Left renal cortex interstitium (tissue), 4 donors: ENCODE measurements at regions not wholly inside any gene's neighbourhood (a gene's known extent, or its start where the extent isn't known, plus 50 kb on each side); places are given as distances from the start of the nearest gene placed in this dataset.
"Not testable (repeated sequence)": the region's sequence is repeated elsewhere in the genome, so short reads cannot be mapped to it uniquely, and the experiment has no call there.

Experiments
- DNase-seq, 4 donors: peaks; one replicate each; pipeline ENCODE4 v3.0.0-alpha.2; 2013; ENCODE audit warnings: low read depth in 4 of 4, low spot score in 2 of 4, missing footprints in 1 of 4

DNA sequence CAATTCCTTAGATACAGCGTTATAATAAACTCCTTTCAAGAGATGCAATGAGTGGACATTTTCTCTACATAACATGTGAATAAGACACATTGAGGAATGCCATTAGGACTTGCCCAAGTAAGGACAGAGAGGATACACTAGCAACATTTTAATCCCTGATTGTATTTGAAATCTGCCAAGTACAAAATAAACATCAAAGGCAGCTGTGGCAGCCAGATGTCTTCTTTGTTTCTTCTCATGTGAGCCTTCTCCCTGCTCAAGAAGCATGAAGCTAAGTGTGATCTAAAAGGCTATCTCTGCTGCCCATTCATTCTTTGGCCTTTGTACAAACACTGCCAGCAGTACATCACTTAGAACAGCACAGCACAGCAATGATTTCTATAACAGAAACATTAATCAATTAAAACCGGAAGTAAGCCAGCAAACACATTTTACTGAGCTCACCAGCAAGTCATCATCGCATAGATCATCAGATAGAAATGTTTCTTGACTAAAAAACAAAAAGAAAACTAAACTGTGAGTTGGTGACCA lies 364.0 kb downstream of the CNTN6 start:
- DNase-seq = no peak

DNA sequence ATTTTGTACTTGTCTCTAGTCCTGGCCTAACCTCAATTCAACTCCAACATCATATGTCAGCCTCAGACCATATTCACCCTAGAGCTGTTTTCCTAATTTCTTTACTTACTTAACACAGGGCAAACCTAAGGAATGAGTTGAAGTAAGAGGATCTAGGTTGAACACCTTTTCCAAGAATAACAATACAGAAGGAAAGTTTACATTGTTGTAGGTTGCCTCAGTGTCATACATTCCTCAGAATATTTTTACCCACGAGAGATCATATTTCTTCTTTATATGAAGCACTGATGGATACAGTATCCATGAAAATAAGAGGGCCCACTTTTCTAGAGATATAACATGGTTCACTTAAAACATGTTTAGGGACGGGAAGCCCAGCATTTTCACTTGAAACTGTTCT lies 369.5 kb downstream of the CNTN6 start:
- DNase-seq = no peak

DNA sequence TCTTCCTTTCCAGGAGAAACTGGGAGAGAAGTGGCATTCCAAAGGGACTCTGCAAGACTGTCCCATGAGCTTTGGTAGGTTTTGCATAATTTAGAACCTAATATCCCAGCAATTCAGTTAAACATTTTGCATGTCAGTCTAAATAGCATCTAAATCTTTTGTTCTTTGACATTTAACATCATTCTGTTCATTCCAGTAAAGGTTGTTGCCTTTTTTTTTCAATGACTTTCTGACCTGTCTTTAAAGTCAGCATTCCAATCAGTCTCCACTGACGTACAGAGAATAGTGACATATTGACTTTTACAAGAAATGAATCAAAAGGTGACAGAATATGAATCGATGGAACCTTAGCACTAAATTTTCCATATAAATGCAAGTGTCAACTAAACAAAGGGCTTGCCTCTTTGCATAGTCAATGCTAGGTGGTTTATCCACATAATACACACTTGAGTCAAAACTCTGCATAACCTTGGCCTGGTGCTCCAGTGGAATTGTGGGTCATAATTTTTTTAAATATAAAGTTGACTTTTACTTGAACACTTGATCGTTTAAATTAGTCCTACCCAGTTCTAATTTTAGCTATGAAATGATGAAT lies 370.1 kb downstream of the CNTN6 start:
- DNase-seq = no peak

DNA sequence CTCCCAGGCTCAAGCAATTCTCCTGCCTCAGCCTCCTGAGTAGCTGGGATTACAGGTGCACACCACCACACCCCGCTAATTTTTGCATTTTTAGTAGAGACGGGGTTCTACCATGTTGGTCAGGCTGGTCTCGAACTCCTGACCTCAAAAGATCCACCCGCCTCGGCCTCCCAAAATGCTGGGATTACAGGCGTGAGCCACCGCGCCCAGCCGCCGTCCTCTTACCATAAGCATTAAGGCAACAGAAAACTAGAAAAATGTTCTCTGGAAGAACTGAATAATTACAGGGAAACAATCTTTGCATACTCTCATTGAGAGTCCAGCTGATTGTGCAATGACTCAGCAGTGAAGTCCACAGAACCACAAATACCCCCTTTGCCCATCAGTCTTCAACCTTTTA lies 372.3 kb downstream of the CNTN6 start:
- DNase-seq = not testable (repeated sequence)

DNA sequence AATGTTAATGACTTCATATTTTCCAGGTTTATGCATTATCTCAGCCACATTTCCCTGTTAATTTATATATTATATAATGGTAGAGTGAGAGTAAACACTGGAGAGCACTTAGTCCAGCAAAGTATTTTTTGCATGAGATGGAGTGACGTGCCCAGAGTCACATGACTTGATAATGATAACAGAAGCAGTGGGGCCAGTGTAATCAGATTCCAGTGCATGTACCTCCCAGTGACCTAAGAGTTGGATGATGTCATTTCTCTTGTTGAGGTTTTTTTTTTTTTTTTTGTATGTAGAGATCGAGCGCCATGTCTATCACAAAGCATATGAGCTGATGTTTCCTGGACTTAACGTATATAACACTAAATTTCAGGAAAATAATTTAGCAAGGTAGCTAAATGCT lies 375.3 kb downstream of the CNTN6 start:
- DNase-seq = no peak

DNA sequence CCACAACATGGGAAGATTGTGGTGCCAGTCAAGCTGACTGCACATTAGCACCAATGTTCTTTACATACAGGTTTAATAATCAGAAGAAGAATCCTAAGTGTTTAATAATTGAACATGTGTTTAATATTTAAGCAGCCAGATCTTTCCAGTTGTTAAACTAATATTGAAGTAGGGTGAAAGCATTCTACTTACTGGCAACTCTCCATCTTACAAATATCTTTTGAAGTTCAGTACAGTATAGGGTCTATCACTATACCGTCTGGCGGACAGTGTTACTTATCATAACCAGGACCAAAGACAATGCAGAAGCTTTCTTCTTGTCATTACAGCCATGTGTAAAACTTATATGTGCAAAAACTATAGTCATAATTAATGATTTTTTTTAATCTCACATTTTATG lies 376.4 kb downstream of the CNTN6 start:
- DNase-seq = no peak

DNA sequence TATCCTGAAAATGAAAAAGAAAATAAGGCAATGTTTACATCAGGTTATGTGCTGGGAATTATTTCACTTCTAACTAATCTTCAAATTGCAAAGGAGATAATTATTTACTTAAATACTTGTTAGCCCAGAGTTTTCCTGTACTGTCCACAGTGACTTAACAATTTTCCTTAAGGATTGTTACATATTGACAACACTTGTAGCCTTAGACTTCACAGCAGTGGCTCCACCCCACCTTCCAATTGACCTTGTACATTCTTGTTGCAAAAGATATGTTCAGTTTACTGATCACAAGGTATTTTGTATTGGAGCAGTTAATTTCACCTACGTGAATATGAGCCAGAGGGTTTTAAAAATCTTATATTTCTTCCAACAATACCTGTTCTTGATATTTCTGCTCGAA lies 376.9 kb downstream of the CNTN6 start:
- DNase-seq = no peak

DNA sequence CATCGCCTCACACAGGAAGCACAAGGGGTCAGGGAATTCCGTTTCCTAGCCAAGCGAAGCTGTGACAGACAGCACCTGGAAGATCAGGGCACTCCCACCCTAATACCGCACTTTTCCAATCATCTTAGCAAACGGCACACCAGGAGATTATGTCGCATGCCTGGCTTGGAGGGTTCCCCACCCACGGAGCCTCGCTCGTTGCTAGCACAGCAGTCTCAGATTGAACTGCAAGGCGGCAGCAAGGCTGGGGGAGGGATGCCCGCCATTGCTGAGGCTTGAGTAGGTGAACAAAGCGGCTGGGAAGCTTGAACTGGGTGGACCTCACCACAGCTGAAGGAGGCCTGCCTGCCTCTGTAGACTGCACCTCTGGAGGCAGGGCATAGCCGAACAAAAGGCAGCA lies 384.8 kb downstream of the CNTN6 start:
- no peak for DNase-seq

DNA sequence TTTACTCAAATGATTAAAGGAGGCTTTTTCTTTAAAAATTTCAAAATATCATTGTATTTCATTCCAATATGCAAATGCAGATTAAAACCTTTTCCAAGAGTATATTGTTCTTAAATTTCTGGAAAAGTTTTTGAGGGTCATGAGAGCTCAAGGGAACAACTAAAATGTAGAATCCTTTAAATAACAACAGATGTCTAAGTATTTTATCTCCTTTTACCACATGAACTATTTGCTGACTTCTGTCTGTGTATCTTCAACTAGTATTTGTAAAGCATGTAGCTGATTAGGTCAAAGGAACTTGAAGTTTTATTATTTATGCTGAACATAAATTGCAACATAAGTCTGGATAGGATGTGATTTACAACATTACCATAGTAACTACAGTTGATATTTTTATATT lies 402.6 kb downstream of the CNTN6 start:
- no peak for DNase-seq

DNA sequence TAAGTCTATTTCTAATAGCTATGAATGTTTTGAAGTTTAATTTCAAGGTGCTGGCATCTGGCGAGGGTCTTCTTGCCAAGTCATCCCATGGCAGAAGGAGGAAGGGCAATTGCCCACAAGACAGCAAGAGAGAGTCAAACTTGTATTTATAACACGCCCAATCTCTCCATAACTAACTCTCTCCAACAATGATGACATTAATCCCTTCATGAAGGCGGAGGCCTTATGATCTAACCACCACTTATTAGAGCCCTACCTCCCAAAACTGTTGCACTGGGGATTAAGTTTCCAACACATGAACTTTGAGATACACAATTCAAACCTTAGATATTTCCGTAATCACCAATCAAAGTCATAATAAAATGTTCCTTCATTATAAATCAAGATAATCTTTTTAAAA lies 406.9 kb downstream of the CNTN6 start:
- no peak for DNase-seq

DNA sequence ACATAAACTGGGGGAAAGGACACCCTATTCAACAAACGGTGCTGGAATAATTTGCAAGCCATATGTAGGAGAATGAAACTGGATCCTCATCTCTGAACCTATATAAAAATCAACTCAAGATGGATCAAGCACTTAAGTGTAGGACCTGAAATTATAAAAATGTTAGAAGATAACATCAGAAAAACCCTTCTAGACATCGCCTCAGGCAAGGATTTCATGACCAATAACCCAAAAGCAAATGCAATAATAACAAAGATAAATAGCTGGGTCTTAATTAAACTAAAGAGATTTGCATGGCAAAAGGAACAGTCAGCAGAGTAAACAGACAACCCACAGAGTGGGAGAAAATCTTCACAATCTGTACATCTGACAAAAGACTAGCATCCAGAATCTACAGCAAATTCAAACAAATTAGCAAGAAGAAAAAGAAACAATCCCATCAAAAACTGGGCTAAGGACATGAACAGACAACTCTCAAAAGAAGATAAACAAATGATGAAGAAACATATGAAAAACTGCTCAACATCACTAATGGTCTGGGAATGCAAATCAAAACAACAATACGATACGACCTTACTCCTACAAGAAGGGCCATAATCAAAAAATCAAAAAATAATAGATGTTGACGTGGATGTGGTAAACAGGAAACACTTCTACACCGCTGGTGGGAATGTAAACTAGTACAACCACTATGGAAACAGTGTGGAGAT lies 408.7 kb downstream of the CNTN6 start:
- no peak for DNase-seq

DNA sequence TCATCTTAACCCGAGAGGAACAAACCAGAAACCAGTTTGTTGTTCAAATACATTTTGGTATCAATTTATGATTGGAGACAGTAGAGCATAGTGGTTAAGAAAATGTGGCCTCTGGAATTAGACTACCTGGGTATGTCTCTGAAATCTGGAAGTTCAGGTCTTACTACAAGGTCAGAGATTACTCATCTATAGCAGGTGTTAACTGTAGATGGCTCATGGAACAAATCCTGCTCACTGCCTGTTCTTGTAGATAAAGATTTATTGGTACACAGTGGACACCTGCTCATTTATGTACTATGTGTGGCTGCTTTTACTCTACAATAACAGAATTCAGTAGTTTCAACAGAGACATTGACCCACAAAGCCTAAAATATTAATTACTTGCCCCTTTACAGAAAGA lies 413.3 kb downstream of the CNTN6 start:
- no peak for DNase-seq

DNA sequence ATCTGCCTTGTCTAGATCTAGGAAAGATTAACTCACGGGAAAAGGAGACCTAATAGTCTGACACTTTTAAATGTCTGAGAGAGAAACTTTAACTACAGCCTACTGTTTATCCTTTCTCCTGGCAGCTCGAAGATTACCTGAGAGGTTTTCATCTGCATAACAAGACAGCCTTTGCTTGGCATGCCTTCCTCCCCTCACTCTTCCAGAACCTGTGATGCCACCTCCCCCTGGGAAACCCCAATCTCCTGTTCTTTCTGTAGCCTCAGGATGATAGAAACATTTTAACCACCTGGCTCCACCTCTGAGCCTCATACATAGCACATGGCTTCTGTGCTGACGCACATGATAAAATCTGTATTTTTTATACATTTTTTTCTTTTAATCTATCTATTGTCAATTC lies 420.8 kb downstream of the CNTN6 start:
- no peak for DNase-seq

DNA sequence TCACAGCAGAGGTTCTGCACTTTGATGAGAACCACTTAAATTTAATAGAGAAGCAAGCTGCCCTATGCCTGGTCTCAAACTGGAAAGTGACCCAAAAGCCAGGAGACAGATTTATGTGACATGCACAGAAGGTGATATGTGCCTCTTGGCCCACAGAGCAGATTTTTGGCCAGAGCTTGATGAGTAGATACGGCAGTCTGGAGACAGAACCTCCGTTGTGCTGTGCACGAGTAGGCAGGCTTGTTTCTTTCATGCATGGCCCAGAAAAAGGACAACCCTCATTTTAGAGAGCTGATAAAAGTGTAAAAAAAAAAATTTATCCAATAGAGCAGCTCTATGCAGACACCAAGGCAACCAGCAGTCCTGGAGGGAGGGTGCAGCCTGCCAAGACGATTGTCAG lies 423.1 kb downstream of the CNTN6 start:
- no peak for DNase-seq

DNA sequence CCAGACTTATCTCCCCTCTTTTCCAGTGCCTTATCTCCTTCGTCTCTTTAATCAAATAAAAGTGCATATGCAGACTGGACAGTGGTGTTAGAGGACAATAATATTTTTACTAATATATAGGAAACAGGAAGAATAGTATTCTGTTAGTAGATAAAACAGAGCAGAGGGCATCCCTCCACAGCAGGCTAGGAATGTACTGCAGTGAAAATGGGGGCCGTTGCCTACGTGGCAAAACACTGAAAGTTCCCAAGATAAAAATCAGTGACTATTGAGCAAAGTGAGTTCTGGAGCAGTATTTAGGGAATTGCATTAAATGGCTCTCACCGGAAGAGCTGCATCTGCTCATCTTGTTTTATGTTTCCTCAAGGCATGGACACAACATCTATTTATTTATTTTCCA lies 435.0 kb downstream of the CNTN6 start:
- no peak for DNase-seq

DNA sequence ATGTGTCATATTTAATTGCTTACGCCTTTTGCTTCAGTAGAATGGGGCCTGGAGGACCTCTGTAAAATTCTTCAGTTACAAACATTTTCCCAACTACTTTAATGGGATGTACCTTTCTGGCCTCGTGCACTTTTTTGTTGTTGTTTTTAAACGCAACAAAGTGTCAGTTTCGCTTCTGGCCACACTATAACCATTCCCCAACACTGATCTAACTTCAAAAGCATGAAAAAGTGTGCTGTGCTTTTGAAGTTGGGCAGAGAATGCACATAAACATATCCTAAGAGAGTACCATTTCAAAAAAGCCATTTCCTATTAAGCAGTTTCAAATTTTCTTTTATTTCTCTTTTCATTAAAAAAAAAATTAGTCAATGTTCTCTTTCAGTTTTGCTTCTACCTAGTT lies 435.8 kb downstream of the CNTN6 start:
- no peak for DNase-seq

DNA sequence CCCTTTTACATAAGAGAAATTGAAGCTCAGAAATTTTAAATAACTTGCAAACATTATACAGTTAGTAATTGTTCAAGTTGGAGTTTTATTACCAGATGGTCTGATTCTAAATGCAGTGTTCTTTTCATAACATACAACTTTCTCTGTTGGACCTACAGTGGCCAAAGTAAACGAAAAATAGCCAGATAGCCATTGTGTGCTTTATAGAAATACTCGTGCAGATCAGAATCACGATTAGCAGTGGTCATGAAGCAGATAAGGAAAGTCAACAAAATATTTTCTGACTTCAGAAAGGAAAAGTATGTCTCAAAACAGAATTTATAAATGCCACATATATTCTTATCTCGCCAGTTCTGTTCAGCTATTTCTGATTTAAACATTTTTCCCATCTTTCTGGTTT lies 436.9 kb downstream of the CNTN6 start:
- no peak for DNase-seq

DNA sequence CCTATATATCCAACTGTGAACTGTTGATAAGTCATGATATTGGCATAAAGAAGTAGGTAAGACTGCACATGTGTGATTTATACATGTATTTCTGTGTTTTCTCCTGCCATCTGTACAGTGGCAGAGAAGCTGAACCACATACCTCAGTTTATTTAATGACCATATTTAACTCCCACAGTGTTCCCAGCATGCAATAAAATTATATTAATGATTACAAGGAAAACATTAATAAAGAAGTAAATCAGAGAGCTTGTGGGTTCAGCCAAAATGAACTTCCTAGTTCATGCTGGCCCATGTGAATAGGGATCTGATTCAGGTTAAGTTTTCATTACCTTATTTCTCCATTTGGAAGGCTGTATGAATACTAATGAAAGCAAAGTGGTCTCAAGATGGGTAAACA lies 439.2 kb downstream of the CNTN6 start:
- no peak for DNase-seq

DNA sequence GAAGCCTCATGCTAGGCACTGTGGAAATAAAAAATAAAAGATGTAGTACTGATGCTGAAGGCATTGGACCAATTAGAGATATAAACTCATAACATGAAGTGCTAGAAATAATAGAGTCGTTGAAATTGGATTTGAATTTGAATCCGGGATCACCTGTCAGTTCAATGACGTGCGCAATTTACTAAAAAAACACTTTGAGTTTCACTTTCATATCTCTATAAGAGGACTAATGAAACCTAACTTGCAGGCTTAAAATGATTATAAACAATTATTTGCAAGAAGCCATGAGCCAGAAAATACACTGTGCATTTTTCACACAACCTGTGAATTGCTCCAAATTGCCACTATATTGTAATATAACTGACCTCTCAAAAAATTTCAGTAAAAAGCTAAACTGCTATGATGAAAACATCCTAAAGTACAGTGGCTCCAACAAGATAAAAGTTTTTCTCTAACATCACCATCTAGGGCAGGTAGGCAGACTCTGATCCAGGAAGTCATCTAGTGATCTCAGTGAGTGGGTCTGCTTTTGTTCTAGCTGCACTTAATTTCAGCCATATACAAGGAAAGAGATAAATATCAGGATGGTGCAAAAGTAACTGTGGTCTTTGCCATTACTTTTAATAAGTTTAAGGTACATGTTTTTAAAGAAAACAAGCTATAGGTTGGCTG lies 440.2 kb downstream of the CNTN6 start:
- no peak for DNase-seq

DNA sequence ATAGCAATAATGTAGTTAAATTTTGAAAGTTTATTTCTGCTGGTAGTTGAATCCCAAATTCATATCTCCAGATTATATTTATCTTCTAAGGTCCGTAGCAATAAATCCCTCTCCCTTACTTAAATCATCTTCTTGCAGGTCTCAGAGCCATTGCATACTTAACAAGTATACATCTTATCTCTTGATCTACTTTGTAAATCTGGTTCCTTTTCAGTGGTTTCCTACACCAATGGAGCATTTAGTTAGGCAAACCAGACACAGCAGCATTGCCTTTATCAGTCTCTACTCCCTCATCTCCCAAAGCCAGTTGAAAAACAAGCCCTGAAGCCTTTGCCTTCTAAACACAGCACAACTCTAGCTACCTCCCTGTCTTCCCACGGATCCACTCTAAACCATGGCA lies 440.9 kb downstream of the CNTN6 start:
- DNase-seq = no peak

DNA sequence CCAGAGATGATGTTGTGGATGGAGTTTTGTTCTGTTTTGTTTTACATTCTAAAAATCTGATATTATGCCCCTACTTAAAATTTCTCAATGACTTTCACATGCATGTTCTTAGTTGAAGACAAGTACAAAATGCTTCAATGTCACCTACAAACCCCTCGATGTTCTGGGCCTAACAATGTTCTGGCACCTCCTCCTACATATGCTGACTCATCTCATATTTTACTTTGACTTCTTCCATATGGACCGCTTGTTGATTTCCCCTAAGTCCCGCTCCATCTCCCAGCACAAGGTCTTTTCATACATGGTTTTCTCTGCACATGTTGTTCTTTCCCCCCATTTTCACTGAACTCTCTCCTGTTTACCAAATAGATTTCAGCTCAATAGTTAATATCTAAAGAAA lies 441.4 kb downstream of the CNTN6 start:
- no peak for DNase-seq

DNA sequence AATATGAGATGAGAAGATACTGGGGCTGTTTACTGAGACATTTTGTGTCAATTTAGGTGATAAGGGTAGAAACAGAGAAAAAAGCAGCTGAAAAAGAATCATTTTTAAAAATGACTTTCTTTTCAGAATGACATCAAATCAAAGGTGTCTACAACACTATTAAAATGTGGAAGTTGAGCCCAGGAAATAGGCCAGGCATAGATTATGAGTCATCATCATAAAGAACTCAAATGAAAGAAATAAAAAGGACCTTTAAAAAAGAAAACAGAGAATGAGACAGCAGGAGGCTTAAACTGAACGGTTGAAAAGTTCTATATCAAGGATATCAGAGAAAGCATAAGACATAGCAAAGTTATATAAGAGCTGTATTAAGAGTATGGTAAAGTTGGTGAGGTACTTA lies 442.5 kb downstream of the CNTN6 start:
- no peak for DNase-seq
